HUES48 (cell line): ENCODE measurements at regions not wholly inside any gene's neighbourhood (a gene's known extent, or its start where the extent isn't known, plus 50 kb on each side); places are given as distances from the start of the nearest gene placed in this dataset.

Experiments
- H3K27ac ChIP-seq: one replicate; pipeline ENCODE4 v1.7.0; 2013; ENCODE audit warnings: low read depth, low read length, inconsistent platforms
- H3K27me3 ChIP-seq: 2 replicates; pipeline ENCODE4 v1.6.1; 2013; ENCODE audit warnings: mild to moderate bottlenecking, low read length; ENCODE audit not compliant: control insufficient read depth, insufficient read depth
- H3K36me3 ChIP-seq: 2 replicates; pipeline ENCODE4 v1.6.1; 2013; ENCODE audit warnings: low read length; ENCODE audit not compliant: control insufficient read depth, insufficient read depth
- H3K4me1 ChIP-seq: 2 replicates; pipeline ENCODE4 v1.6.1; 2013; ENCODE audit warnings: mild to moderate bottlenecking, low read length; ENCODE audit not compliant: control insufficient read depth, insufficient read depth
- H3K4me3 ChIP-seq: 2 replicates; pipeline ENCODE4 v1.5.1; 2013; ENCODE audit warnings: mild to moderate bottlenecking, low read depth, low read length
- H3K9ac ChIP-seq: 2 replicates; pipeline ENCODE4 v1.6.1; 2013; ENCODE audit warnings: mild to moderate bottlenecking, low read depth, low read length, moderate library complexity
- H3K9me3 ChIP-seq: 2 replicates; pipeline ENCODE4 v1.6.1; 2013; ENCODE audit warnings: low read length; ENCODE audit not compliant: control insufficient read depth, insufficient read depth

DNA sequence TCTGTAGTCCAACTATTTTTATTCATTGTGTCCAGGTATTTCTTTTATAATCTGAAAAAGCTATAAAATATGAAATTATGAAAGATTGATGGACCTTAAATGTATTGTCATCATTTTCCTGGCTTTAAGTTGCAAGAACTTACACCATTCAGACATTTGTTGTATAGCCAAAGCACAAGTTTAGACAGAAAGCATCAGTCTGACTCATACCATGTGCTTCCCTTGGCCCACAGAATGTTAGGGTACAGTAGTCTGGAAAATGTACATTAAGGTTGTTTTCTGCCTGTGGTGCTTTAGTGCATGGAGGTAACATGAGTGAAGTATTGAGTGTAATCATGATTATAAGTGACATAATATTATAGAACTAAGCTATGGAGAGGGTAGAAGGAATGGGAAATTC lies 1002.5 kb downstream of the BCL11B start:
- no peak overlapping the region for H3K4me3 ChIP-seq
- no peaks in the 10 kb centered on the region for H3K36me3 ChIP-seq
- H3K4me1 ChIP-seq = no peaks in the 10 kb centered on the region
- no peak overlapping the region for H3K9ac ChIP-seq
- H3K27me3 ChIP-seq = no peaks in the 10 kb centered on the region
- no peak overlapping the region for H3K27ac ChIP-seq
- no peaks in the 10 kb centered on the region for H3K9me3 ChIP-seq

GRCh38 chr14:98270201-98270600 lies 1001.8 kb downstream of the BCL11B start:
- Histone ChIP-seq H3K9ac (no peak overlapping the region), H3K4me1 (no peaks in the 10 kb centered on the region), H3K27me3 (no peaks in the 10 kb centered on the region), H3K36me3 (no peaks in the 10 kb centered on the region), H3K4me3 (no peak overlapping the region), H3K27ac (no peak overlapping the region), H3K9me3 (no peaks in the 10 kb centered on the region)

DNA sequence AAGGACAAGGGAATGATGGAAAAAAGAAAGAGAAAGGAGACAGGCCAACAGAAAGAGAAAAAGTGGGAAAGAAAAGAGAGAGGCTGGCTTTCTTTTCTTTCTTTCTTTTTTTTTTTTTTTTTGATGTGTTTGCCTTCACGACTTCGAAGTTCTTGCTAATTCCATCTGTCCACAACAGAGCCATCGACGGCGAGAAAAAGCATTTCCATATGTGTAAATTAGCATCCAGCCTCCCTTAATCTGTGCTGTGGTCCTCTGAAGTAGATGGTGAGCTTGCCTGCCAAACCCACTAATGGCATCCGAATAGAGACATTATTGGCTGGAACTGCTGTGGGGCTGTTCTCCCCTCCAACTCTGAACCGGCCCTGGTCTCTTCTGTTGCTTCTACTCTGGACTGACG lies 997.4 kb downstream of the BCL11B start:
- no peaks in the 10 kb centered on the region for H3K4me1 ChIP-seq
- H3K36me3 ChIP-seq = no peaks in the 10 kb centered on the region
- H3K27me3 ChIP-seq = no peaks in the 10 kb centered on the region
- H3K27ac ChIP-seq = no peak overlapping the region
- H3K4me3 ChIP-seq = no peak overlapping the region
- no peak overlapping the region for H3K9ac ChIP-seq
- H3K9me3 ChIP-seq = no peaks in the 10 kb centered on the region

GRCh38 chr14:98278800-98279199 lies 993.2 kb downstream of the BCL11B start:
- no peak overlapping the region for H3K9ac ChIP-seq
- no peak overlapping the region for H3K27ac ChIP-seq
- H3K27me3 ChIP-seq = no peaks in the 10 kb centered on the region
- no peak overlapping the region for H3K4me3 ChIP-seq
- no peaks in the 10 kb centered on the region for H3K9me3 ChIP-seq
- H3K36me3 ChIP-seq = no peaks in the 10 kb centered on the region
- no peaks in the 10 kb centered on the region for H3K4me1 ChIP-seq

GRCh38 chr14:98280436-98280835 lies 991.6 kb downstream of the BCL11B start:
- Histone ChIP-seq H3K4me3 (no peak overlapping the region), H3K4me1 (no peaks in the 10 kb centered on the region), H3K27ac (no peak overlapping the region), H3K36me3 (no peaks in the 10 kb centered on the region), H3K9ac (no peak overlapping the region), H3K9me3 (no peaks in the 10 kb centered on the region), H3K27me3 (no peaks in the 10 kb centered on the region)

- no peak overlapping the region for H3K27ac ChIP-seq
- no peaks in the 10 kb centered on the region for H3K4me1 ChIP-seq
- H3K9ac ChIP-seq = no peak overlapping the region
- no peaks in the 10 kb centered on the region for H3K9me3 ChIP-seq
- no peaks in the 10 kb centered on the region for H3K36me3 ChIP-seq
- no peaks in the 10 kb centered on the region for H3K27me3 ChIP-seq
- H3K4me3 ChIP-seq = no peak overlapping the region
Observed at GRCh38 chr14:98288825-98289224, 983.2 kb downstream of the BCL11B start.

DNA sequence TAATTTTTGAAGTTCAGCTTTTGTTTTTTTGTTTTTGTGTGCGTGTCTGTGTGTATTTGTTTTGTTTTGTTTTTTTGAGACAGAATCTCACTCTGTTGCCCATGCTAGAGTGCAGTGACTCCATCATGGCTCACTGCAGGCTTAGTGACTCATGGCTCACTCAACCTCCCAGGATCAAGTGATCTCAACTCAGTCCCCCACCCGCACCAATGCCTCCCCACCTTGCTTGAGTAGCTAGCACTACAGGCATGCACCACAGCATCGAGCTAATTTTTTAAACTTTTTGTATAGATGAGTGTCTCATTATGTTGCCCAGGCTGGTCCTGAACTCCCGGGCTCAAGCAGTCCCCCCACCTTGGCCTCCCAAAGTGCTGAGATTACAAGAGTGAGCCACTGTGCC lies 981.4 kb downstream of the BCL11B start:
- Histone ChIP-seq H3K27me3 (no peaks in the 10 kb centered on the region), H3K36me3 (no peaks in the 10 kb centered on the region), H3K4me3 (no peak overlapping the region), H3K9ac (no peak overlapping the region), H3K4me1 (no peaks in the 10 kb centered on the region), H3K27ac (no peak overlapping the region), H3K9me3 (no peaks in the 10 kb centered on the region)

DNA sequence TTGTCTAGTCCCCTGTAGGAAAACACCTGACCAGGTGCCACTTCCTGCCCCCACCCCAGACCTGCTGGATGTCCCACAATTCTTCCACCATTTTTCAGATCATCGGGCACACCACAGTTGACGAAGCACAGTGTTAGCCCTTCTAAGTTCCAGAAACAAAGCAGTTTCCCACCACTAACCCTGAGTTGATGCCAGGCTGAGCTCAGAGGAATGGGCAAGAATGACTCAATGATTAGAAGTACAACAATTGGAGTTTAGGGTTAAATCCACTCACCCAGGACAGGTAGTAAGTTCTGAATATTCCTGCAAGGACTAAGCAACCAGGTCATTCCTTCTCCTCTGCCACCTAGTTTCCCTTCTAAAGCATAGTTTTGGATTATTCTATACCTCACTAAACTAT lies 979.8 kb downstream of the BCL11B start:
- Histone ChIP-seq H3K36me3 (no peaks in the 10 kb centered on the region), H3K27ac (no peak overlapping the region), H3K4me1 (no peaks in the 10 kb centered on the region), H3K27me3 (no peaks in the 10 kb centered on the region), H3K4me3 (no peak overlapping the region), H3K9ac (no peak overlapping the region), H3K9me3 (no peaks in the 10 kb centered on the region)

DNA sequence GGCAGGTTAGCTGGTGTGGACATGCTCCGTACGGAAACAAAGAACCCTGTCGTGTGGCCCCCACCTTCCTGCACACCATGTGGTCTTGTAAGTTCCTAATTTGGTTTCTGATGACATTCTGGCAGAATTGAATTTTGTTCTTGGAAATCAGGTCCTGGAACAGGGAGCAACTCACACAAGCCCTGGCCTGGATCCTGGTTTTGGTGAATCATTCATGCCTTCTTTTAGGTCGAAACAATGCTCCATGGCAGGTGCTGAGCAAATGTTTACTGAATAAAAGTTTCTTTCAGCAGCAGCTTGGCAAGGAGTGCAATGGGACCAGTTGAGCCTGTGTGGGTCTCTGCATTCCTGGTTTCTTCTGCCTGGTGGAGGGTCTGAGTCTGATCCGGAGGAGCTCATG lies 978.4 kb downstream of the BCL11B start:
- Histone ChIP-seq H3K9ac (no peak overlapping the region), H3K9me3 (no peaks in the 10 kb centered on the region), H3K36me3 (no peaks in the 10 kb centered on the region), H3K27ac (no peak overlapping the region), H3K4me1 (no peaks in the 10 kb centered on the region), H3K27me3 (no peaks in the 10 kb centered on the region), H3K4me3 (no peak overlapping the region)

GRCh38 chr14:98296895-98297294 lies 975.1 kb downstream of the BCL11B start:
- Histone ChIP-seq H3K9me3 (no peaks in the 10 kb centered on the region), H3K27me3 (no peaks in the 10 kb centered on the region), H3K9ac (no peak overlapping the region), H3K4me3 (no peak overlapping the region), H3K4me1 (no peaks in the 10 kb centered on the region), H3K36me3 (no peaks in the 10 kb centered on the region), H3K27ac (no peak overlapping the region)

DNA sequence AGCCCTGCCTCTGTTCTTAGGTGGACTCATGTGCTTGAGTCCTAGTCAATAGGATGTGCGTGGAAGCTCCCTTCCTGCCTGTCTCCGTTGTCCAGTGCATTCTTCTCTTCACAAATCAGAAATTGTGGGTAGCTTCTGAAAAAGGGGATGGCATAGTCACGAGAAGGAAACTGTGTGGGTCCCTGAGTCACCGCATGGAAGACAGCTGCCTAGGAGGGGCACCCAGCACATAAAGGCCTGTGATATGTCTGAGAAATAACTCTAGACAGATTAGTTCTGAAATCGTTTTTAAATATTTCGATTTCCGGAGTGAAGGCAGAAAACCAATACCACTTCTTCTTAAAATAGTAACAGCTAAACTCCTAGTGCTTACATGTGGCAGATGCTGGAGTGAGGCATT lies 974.4 kb downstream of the BCL11B start:
- no peaks in the 10 kb centered on the region for H3K27me3 ChIP-seq
- no peak overlapping the region for H3K4me3 ChIP-seq
- no peaks in the 10 kb centered on the region for H3K36me3 ChIP-seq
- H3K4me1 ChIP-seq = no peaks in the 10 kb centered on the region
- H3K27ac ChIP-seq = no peak overlapping the region
- no peak overlapping the region for H3K9ac ChIP-seq
- H3K9me3 ChIP-seq = no peaks in the 10 kb centered on the region
